GM21619 (cell line): ENCODE measurements at regions not wholly inside any gene's neighbourhood (a gene's known extent, or its start where the extent isn't known, plus 50 kb on each side); places are given as distances from the start of the nearest gene placed in this dataset.
A peak's percentile ranks its signal among the peaks of the same experiment; 100 is the strongest.
"Not testable (repeated sequence)": the region's sequence is repeated elsewhere in the genome, so short reads cannot be mapped to it uniquely, and the experiment has no call there.

Experiments used
- ATAC-seq: cut with Tn5 transposase; IDR thresholded peaks from one replicate; pipeline ENCODE4 v1.9.1; 2021; ENCODE audit not compliant: unreplicated experiment

DNA sequence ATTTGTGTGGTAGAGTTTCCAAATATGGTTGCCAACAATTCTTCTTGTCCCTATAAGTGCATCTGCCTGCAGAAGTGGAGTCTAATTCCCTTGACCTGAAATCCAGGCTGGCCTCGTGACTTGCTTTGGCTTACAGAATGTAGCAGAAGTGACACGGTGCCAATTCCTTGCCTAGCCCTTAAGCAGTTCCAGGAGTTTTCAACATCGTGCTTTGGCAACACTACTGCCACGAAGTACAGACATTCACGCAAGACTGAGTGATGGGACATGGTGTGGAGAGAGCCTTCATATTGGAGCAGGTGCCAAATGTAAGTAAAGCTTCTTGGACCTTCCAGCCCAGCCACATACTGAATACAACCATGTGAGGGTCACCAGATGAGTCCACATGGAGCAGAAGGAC is 92.9 kb upstream of the NEK6 start:
- ATAC-seq, result no peak

GRCh38 chr9:124174433-124174832 is 83.3 kb upstream of the NEK6 start:
- no peak for ATAC-seq

- ATAC-seq, result not testable (repeated sequence)
Observed at GRCh38 chr9:124177522-124177921, 80.2 kb upstream of the NEK6 start.

DNA sequence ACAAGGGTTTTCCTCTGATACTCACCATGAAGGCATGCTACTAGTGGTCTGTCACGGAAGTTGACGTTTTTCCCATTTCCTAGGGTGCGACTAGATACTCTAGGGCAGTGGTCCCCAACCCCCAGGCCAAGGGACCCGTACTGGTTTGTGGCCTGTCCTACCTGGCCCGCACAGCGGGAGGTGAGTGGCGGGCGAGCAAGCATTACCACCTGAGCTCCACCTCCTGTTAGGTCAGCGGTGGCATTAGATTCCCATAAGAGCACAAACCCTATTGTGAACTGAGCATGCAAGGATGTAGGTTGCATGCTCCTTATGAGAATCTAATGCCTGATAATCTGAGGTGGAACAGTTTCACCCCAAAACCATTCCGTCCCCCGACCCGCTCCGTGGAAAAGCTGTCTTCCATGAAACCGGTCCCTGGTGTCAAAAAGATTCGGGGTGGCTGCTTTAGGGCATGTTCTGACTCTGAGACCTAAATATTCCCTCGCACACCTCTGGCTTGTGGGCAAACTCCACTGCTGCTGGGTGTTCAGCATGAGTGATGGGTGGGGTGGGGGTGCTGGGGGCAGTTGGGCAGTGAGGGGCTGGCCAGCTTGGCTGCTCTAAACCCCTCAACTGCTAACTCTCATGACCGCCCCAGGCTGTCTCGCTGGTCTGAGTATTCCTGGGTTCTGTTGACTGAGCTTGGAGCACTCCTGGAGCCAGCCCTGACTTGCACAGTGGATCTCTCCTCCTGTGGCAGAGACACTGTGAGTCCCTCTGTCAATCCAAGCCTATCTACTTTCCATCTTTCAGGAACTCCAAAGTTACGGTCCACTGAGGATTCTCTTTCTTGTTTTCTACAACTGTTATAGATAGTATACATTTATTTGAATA is 78.3 kb upstream of the NEK6 start:
- no peak for ATAC-seq

DNA sequence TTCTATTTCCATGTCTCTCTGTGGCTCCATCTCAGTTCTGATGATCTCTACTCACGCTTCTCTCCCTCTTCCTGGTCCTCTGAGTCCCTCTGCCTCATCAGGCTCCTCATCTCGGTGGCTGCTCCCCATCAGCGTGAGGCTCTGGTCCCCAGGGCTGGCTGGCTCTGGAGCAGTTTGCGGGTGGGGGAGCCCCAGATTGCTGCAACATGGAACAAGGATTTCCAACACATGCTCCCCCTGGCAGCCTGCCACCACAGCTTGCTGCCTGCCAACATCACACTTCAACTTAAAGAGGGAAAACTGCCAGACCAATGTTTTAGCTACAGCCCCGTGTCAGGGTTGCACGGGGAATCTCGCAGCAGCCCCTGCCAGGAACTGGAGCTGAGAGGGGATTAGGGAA is 77.2 kb upstream of the NEK6 start:
- ATAC-seq, result no peak

DNA sequence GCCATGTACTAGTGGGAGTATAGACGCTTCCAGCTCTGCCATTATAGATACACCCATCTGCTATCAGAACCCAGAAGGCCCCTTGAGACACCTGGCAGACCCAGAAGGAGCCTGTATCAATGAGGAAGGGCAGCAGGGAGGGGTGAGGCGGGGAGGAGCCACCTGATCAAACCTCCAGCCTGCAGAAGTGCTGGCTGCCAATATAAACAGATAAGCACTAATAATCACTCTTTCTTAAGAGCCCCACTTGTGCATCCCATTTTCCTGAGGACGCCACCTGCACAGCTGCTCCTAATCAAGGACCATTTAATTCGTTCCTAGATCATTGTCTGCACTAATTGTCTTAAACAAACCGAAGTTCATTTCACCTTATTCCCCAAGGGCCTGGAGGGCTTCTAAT is 75.0 kb upstream of the NEK6 start:
- ATAC-seq, result no peak

GRCh38 chr9:124183772-124184171 is 74.0 kb upstream of the NEK6 start:
- ATAC-seq, result no peak

GRCh38 chr9:124185413-124185812 is 72.3 kb upstream of the NEK6 start:
- ATAC-seq, result no peak

DNA sequence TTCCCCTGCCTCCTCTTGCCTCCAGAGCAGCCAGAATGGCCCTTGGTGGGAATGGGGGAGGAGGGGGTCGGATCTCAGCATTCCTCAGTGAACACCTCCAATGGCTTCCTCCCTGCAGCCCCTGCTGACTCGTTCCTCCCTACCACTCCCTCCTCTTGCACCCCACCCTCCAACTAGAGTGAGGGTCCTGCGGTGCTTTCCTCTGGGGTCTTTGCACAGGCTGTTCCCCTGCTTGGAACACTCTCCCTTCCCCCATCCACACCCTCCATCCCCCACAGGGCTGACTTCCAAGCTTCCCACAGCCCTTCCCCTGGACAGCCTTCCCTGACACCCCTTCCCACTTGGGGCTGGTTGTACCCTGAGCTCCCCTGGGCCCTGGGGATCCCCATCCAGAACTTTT is 70.4 kb upstream of the NEK6 start:
- ATAC-seq, result no peak

DNA sequence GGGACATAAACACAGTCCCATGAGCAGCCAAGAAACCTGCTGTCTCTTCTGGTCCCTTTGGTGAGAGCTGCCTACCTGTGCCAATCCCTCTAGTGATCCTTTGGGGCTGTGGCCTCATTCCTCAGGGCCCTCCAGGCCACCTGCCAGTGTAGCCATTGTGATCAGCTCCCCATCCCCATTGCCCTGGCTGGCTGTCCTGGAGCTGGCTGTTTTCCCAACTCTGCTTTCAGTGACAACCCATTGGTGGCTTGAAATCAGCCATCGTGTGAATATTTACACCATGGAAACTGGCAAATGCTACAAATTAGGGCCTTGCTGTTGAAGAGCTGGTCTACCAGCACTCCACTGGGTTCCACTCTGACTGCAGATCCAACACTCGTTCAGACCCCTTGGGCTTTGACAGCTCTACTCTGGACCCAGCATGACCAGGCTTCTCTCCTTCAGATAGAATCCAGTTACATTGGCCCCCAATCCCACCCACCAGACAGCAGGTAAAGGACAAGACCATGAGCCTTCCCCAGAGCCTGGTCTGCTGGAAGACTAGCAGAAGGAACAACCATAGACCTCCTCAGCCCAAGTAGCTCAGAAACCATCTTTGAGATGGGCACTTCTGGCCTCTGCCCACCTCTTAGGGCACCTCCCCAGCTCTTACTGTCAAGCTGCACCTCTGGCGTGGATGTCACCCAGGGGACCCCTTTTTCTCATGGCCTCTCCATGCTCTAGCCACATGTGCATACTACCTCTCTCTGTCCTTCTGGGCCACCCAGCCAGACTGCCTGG is 69.2 kb upstream of the NEK6 start:
- ATAC-seq, result no peak

- no peak for ATAC-seq
Observed at GRCh38 chr9:124190761-124191160, 67.0 kb upstream of the NEK6 start.

- no peak for ATAC-seq
Observed at GRCh38 chr9:124191691-124192395, 65.9 kb upstream of the NEK6 start.

DNA sequence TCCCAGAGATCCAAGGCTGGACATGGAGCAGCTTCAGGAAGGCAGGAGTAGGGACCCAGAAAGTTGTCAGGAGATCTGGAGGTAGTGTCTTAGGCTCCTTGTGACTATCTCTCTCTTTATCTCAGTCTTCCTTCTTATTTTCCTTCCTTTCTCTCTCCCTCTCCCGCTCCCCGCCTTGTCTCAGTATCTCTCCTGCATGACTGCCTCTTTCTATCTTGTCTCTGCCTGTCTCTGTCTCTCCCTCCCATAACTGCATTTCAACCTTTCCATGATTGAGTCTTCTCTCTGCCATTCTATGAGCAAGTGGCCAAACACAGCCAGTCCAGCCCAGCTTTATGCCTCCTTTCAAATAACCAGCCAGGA is 61.0 kb upstream of the NEK6 start:
- ATAC-seq, result no peak

GRCh38 chr9:124197177-124198095 is 60.3 kb upstream of the NEK6 start:
- peak; percentile 44 for ATAC-seq

GRCh38 chr9:124198331-124198730 is 59.4 kb upstream of the NEK6 start:
- no peak for ATAC-seq

DNA sequence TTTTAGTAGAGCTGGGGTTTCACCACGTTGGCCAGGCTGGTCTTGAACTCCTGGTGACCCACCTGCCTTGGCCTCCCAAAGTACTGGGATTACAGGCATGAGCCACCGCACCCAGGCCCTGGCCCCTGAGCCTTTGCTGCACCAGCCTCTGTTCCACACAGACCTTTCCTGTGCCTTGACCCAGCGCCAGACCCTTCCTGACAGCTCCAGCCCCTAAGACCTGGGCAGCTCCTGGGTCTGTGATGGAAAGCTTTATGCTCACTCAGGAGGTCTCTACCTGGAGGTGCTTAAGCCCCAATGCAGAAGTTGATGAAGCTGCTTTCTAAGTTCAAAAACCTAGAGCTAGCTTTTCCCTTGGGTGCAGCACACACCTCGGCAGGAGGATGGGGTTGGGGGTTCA is 58.8 kb upstream of the NEK6 start:
- ATAC-seq, result no peak

GRCh38 chr9:124199474-124199873 is 58.3 kb upstream of the NEK6 start:
- no peak for ATAC-seq

DNA sequence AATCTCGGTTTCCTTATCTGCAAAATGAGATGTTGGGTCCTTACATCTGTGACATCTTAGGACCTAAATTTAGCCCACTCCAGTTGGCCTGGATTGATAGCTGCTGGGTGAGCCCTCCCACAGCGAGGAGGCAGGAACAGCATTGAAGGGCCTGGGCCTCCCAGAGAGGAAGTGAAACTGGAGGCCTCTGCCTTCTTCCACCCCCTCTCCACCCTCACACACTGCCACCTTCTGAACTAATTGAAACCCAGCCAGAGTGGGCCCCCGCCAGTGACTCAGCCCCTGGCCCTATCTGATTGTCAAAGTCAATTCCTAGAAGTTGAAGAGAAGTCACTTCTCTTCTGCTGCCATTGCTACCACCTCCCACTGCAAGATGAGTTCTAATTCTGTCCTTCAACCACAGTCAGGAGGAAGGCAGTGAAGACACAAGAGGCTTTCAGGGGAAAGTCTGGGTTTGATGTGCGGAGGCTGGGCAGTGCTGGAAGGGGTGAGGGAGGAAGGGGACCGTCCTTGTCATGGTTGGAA is 55.2 kb upstream of the NEK6 start:
- peak; percentile 76 for ATAC-seq

DNA sequence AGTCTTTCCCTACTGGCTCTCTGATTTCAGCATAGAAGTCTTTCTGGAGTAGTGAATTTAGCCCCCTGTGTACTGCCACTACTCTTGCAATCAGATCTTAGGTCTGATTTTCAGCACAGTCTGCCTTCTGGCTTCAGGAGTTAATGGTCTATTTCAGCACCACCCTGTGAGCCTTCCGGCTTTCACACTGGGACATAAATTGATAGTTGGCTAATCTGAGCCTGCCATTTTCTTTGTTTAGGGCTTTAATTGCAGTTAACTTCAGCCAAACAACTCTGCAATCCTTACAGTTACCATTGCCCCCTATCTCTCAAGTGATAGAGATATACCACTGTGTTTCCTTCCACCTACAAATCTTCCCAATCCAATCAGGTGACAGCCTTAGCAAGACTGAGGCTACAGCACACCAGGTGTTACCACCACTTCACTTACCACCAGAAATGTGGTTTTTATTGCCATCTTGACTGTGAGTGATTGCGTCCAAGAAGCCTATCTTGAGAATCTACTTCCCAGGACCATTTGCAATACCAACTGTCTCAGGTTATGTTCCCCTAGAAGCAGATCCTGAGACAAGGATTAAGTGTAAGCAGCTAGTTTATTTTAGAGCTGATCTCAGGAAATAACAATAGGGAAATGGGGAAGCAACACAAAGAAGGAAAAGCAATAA is 51.9 kb upstream of the NEK6 start:
- no peak for ATAC-seq

DNA sequence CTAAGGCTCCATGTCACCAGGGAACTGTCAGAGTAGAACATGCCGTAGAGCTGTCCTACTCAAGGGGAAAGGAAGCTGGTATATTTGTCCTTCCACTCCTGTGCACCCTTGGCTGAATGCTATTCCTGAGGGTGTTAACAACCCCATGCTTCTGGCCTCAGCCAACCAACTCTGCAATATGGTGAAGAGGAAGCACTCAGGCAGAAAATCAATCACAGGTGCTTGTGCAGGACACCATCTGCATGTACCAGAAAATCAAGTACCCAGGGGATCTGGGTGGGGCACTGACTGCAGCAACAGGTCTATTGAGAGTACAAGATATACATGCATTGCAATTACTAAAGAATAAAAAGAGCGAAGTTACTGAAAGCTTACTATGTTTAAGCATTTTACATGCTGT is 51.4 kb upstream of the NEK6 start:
- ATAC-seq, result no peak
